Esophagus squamous epithelium (tissue), 4 donors: ENCODE measurements at regions not wholly inside any gene's neighbourhood (a gene's known extent, or its start where the extent isn't known, plus 50 kb on each side); places are given as distances from the start of the nearest gene placed in this dataset.

ENCODE experiments used
- CTCF ChIP-seq, 6 experiments: fragments of 450-650 bp in 4 of 6; fragments of 200-600 bp in 2 of 6; sonication (generic) in 2 of 6; IDR thresholded peaks; one replicate each; pipeline ENCODE4 v1.5.1; 2016 to 2019; ENCODE audit warnings: antibody characterized with exemption in 6 of 6, mild to moderate bottlenecking in 4 of 6, moderate library complexity in 4 of 6
- POLR2A ChIP-seq, 4 donors: fragments of 450-650 bp; IDR thresholded peaks; one replicate each; pipeline ENCODE4 v1.6.1; 2017; ENCODE audit warnings: antibody characterized with exemption in 4 of 4, mild to moderate bottlenecking in 4 of 4, moderate library complexity in 3 of 4

GRCh38 chr2:146038014-146038413 lies 1518.1 kb upstream of the ZEB2 start:
- TF ChIP-seq CTCF (IDR thresholded peaks at IDR 0.05) (no peak), POLR2A (IDR thresholded peaks at IDR 0.05) (no peak)
